Activated CD4-positive, alpha-beta T cell treated with anti-CD3 and anti-CD28 coated beads, Interleukin-10, Interleukin-2, amounts not matched to agents 100 ng/mL and 50 ng/mL, durations not matched to agents 16 hours and 8 hours (primary cell): ENCODE measurements at regions not wholly inside any gene's neighbourhood (a gene's known extent, or its start where the extent isn't known, plus 50 kb on each side); places are given as distances from the start of the nearest gene placed in this dataset.
"Not testable (repeated sequence)": the region's sequence is repeated elsewhere in the genome, so short reads cannot be mapped to it uniquely, and the experiment has no call there.

Source experiments
- DNase-seq: peaks from one replicate; pipeline ENCODE4 v3.0.0-alpha.2; 2020

DNA sequence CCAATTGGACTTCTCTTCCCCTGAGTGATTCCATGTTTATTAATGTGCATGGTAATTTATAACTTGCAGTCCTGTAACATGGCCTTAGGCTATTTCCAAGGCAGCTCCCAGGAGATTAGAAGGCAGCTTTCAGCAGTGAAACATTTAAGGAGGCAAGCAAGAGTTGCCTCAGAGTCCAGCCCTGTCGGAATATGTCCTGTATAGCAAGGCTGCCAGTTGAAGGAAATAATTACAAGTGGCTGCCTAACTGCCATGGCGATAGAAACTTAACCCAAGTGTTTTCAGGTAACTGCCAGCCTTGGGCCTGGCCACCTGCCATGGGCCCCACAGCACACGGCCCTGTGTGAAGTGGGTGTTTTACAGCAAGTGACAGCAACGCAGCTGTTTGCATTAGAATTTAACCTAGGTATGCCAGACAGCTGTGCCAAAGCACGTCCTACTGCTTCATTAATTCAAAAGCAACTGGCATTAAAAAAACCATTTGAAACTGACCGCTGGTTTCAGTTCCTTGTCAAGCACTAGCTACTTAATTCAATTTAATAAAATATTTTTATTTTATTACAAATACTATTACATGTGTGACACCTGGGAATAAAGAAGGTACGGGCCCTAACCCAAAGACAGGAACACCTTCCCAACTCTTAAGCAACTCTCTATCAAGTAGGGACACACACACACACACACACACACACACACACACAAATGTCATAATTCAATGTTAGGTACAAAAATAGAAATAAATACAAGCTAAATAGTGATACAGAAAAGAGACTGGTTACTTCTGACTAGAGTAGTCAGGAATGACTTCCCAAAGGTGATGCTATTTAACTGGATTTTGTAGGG is 151.8 kb upstream of the HEY2 start:
- DNase-seq: no peak

- DNase-seq: no peak
Observed at GRCh38 chr6:125598422-125598821, 151.0 kb upstream of the HEY2 start.

GRCh38 chr6:125604257-125604656 is 145.2 kb upstream of the HEY2 start:
- DNase-seq: no peak

DNA sequence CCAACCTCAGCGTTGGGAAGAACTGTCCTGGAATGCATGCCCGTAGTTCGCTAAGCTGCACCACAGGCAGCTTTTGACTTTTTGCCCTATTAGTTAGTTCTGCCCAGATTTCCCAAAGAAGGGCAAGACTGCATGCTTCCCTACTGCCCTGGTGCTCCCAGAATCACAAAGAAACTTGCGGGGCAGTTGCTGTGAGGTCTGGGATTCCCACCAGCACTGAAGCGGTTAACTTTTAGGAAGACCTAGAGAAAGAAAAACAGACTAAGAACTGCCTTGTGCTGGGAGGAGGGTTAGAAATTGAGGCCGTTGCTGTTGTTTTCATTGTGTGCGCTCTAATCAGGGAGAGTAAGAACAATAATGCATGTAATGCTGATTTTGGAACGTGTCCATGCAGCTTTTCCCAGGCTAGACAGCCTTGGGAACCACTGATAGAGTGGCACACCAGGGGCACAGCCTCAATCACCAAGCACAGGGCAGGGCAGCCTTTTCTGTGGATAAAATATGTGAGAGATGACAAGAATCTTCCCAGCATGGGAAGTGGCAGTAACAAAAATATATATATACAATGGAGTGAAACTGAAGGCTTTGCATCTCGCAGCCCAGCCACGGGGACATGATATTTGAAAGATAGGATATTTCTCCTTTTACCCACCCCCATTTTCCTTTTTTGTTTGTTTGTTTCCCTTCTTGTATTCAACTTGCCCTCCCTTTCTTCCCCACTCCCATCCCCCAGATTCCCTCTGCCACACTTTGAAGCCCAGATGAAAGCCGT is 137.7 kb upstream of the HEY2 start:
- no peak for DNase-seq

DNA sequence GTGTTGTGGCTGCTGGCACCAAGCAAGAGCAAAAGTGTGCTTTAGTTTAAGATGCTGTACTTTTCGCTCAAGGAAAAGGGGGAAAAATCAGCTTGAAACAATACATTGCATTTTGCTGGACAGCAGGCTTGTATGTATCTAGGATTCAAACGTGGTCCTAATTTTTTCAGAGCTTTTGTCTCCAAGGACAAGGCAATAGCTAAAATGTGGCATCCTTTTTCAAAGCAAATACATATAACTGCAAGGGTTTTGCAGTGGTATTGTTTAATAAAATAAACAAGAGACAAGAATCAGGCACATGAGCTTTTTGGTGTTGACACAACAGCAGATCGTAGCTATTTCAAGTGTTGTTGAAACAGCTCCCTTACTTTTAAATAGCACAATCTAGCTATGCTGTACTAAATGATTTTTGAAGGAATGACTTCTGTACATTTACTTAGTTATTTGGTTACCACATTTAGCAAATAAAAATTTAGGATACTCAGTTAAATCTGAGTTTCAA is 137.0 kb upstream of the HEY2 start:
- no peak for DNase-seq

DNA sequence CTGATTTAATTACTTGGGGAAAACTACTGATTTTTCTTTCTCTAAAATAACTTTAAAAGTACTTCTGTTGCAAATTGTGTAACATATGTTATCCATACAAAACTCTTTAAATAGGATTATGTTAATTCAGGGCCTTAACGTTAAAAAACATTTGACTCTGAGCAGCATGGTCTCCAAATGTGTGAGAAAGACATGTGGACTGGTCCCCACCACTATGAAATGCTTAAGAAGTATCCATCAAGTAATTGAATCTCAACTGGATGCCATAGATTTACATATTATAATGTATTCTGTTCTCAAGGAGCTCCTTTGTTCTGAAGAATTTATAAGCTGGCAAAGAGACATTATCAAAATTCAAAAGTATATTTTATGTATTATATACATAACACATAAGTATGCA is 130.8 kb upstream of the HEY2 start:
- no peak for DNase-seq

- DNase-seq: no peak
Observed at GRCh38 chr6:125623085-125623484, 126.3 kb upstream of the HEY2 start.

DNA sequence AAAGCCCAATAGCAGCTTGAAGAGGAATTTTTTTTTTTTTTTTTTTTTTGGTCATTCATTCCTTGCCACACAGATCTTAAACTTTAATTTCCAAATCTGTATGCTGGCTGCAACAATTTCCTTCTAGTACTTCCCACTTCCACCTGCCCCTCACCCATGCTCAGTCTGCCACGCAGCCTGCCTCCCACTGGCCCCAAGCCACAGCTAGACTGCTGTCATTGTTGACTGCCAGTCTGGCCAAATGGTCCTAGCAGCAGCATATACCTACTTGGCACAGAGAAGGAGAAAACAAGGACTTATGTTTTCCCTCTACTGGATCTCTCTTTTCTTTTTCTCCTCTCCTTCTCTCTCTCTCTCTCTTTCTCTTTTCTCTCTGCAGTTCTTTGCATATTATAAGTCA is 118.3 kb upstream of the HEY2 start:
- DNase-seq: no peak

GRCh38 chr6:125636011-125636410 is 113.4 kb upstream of the HEY2 start:
- DNase-seq: not testable (repeated sequence)

DNA sequence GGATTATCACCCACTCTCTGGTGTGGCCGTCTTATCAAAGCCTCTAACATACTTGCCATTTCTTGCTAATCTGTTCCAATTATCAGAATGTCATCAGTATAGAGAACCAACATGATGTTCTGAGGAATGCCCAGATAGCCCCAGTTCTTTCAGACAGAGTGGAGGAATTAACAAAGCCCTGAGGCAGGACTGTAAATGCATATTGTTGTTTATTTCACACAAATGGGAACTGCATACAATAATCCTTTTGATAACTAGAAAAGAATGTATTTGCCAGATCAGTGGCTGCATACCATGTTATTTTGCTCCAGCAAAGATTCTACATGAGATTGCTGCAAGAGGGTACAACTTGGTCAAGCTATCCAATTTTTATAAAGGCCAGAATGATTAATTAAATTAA is 112.8 kb upstream of the HEY2 start:
- no peak for DNase-seq

GRCh38 chr6:125637207-125637606 is 112.2 kb upstream of the HEY2 start:
- DNase-seq: peak; percentile 13

- DNase-seq: no peak
Observed at GRCh38 chr6:125639466-125640020, 109.9 kb upstream of the HEY2 start.

- DNase-seq: no peak
Observed at GRCh38 chr6:125640441-125641150, 108.8 kb upstream of the HEY2 start.

DNA sequence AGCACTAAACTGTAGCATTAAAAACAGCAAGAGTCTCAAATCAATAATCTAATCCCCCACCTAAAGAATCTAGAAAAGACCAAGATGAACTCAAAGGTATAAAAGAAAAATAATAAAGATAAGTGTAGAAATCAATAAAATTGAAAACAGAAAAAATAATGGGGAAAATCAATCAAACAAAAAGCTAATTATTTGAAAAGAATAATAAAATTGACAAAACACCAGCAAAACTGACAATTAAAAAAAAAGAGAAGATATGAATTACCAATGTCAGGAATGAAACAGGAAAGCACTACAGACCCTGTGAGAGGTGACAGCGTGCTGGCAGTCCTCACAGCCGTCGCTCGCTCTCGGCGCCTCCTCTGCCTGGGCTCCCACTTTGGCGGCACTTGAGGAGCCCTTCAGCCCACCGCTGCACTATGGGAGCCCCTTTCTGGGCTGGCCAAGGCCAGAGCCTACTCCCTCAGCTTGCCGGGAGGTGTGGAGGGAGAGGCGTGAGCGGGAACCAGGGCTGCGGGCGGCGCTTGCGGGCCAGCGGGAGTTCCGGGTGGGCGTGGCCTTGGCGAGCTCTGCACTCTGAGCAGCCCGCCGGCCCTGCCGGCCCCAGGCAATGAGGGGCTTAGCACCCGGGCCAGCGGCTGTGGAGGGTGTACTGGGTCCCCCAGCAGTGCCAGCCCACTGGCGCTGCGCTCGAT is 105.3 kb upstream of the HEY2 start:
- DNase-seq: not testable (repeated sequence)

DNA sequence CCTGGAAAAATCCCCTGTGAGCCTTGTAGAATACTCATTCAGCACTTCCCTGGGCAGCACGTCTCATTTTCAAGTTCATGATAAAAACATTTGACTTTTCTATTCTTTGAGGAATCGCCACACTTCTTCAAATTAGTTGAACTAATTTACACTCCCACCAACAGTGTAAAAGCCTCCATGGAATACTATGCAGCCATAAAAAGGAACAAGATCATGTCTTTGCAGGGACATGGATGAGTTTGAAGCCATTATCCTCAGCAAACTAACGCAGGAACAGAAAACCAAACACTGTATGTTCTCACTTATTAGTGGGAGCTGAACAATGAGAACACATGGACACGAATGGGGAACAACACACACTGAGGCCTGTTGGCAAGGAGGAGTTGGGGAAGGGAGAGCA is 102.0 kb upstream of the HEY2 start:
- no peak for DNase-seq

DNA sequence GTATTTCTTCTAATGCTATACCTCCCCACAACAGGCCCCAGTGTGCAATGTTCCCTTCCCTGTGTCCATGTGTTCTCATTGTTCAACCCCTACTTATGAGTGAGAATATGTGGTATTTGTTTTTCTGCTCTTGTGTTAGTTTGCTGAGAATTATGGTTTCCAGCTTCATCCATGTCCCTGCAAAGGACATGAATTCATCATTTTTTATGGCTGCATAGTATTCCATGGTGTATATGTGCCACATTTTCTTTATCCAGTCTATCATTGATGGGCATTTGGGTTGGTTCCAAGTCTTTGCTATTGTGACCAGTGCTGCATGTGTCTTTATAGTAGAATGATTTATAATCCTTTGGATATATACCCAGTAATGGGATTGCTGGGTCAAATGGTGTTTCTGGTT is 95.7 kb upstream of the HEY2 start:
- not testable (repeated sequence) for DNase-seq

DNA sequence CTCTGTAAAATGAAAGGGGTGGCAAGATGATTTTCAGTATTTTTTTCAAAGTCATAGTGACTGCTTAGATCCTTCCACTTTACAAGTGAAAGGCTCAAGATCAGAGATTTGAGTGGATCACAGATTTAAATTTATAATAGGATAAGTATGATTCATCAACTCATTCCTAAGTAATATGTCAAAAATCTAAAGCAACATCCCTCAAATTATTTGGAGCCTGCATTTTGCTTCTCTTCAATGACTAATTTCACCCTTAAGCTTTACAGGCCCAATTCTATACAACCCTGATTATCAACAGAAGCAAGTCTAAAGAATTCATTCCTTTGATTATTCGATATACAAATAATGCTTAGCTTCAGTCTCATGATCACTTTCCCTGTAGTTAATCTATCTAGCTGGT is 93.9 kb upstream of the HEY2 start:
- DNase-seq: no peak

GRCh38 chr6:125656287-125656870 is 93.1 kb upstream of the HEY2 start:
- DNase-seq: no peak

GRCh38 chr6:125658136-125658535 is 91.3 kb upstream of the HEY2 start:
- no peak for DNase-seq

DNA sequence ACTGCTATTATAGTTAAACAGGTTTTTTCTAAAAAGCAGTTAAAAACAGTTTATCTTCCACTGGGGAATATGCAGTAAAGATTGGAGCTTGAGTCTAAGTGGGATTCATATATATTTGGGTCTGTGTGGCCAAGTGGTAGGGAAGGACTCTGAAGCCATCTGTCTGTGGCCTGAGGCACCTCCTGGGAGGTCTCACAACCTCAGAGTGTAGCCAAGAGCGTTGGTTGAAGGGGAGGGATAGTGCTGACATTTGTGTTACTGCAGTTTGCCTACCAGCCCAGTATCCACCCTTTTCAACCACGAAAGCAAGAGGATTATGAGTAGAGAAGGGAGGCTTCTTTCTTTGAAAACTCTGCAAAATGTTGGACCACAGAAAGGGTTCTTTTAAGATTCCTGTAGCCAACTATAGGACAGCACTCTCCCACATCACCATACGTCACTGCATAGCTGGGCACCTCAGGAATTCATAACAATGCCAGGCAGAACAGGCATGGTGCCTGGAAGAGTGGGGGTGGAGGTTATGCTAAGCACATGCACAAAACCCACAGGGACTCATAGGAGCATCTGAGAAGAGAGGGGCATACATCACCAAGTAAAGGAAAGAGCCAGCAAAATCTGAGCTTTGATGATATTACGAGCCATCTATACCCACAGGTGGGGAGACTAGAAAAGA is 90.5 kb upstream of the HEY2 start:
- DNase-seq: no peak

DNA sequence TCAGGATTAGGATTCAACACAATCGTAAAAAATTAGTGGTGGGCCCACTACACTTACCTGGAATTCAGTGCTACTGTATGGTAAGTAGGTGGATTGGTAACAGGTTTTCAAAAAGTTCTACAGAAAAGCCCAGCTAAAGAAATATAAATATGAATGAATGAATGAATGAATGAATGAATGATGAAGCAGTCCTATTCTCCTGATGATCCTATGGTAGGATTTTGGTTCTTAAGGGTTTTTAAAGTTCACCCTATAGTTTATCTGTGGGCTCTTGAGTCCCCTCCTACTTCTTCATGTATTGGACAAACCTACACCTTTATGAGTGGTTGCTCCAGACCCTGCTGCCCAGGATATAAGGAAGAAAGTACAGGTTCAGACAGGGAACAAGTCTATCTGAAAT is 89.5 kb upstream of the HEY2 start:
- DNase-seq: no peak

GRCh38 chr6:125662296-125662695 is 87.1 kb upstream of the HEY2 start:
- no peak for DNase-seq
